ENCODE measurements at regions not wholly inside any gene's neighbourhood (a gene's known extent, or its start where the extent isn't known, plus 50 kb on each side); places are given as distances from the start of the nearest gene placed in this dataset.

- no peak overlapping the region for H3K27ac ChIP-seq (ENCODE audit: low read depth, low read length)
- DNase-seq (ENCODE audit: insufficient read length, low spot score, missing footprints), result no peak
- no peaks in the 10 kb centered on the region for H4K20me1 ChIP-seq (ENCODE audit: insufficient read depth, low read length)
- H2AFZ ChIP-seq (ENCODE audit: low read length), result no peak overlapping the region
- H3K4me2 ChIP-seq (ENCODE audit: insufficient read depth, low read length), result no peak overlapping the region
- no peaks in the 10 kb centered on the region for H3K9me3 ChIP-seq (ENCODE audit: low read depth, low read length)
- no peaks in the 10 kb centered on the region for H3K4me1 ChIP-seq (ENCODE audit: insufficient read depth, low read length)
- H3K27me3 ChIP-seq (ENCODE audit: insufficient read depth, low read length), result no peaks in the 10 kb centered on the region
- no peaks in the 10 kb centered on the region for H3K36me3 ChIP-seq (ENCODE audit: insufficient read depth, low read length)
- TF ChIP-seq CTCF (IDR thresholded peaks at IDR 0.05; ENCODE audit: extremely low read depth, low read depth, low read length), result no peak
- no peak overlapping the region for H3K4me3 ChIP-seq (ENCODE audit: insufficient read depth, low read length)
- no peaks in the 10 kb centered on the region for H3K79me2 ChIP-seq (ENCODE audit: insufficient read depth, low read length)
Measured at GRCh38 chr4:91824773-91825172, 479.0 kb upstream of the GRID2 start.

- Histone ChIP-seq H3K9me3 (ENCODE audit: low read depth, low read length) (no peaks in the 10 kb centered on the region), H3K79me2 (ENCODE audit: insufficient read depth, low read length) (no peaks in the 10 kb centered on the region), H3K4me2 (ENCODE audit: insufficient read depth, low read length) (no peak overlapping the region), H4K20me1 (ENCODE audit: insufficient read depth, low read length) (no peaks in the 10 kb centered on the region), H2AFZ (ENCODE audit: low read length) (no peak overlapping the region), H3K4me3 (ENCODE audit: insufficient read depth, low read length) (no peak overlapping the region), H3K4me1 (ENCODE audit: insufficient read depth, low read length) (no peaks in the 10 kb centered on the region), H3K27ac (ENCODE audit: low read depth, low read length) (no peak overlapping the region), H3K36me3 (ENCODE audit: insufficient read depth, low read length) (no peaks in the 10 kb centered on the region), H3K27me3 (ENCODE audit: insufficient read depth, low read length) (no peaks in the 10 kb centered on the region)
- TF ChIP-seq CTCF (IDR thresholded peaks at IDR 0.05; ENCODE audit: extremely low read depth, low read depth, low read length), result no peak
- DNase-seq (ENCODE audit: insufficient read length, low spot score, missing footprints), result no peak
Measured at GRCh38 chr4:91826186-91826585, 477.6 kb upstream of the GRID2 start.

DNA sequence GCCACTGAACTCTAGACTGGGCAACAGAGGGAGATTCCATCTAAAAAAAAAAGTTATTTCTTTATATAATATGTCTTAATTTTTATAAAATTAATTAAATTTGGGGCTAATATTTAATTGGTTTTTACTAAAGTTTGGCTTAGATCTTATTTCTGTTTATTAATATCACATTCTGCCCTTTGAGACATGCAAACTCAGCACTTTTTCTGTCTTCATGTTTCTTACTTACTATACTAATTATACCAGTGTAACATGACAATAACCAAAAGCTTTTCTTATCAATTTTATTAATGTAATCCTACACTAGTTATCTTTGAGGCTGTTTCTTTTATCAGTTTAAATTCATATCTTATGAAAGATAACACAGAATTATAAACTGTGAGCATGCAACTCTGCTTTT is 475.9 kb upstream of the GRID2 start:
- Histone ChIP-seq H3K4me2 (ENCODE audit: insufficient read depth, low read length) (no peak overlapping the region), H3K4me3 (ENCODE audit: insufficient read depth, low read length) (no peak overlapping the region), H3K79me2 (ENCODE audit: insufficient read depth, low read length) (no peaks in the 10 kb centered on the region)

DNA sequence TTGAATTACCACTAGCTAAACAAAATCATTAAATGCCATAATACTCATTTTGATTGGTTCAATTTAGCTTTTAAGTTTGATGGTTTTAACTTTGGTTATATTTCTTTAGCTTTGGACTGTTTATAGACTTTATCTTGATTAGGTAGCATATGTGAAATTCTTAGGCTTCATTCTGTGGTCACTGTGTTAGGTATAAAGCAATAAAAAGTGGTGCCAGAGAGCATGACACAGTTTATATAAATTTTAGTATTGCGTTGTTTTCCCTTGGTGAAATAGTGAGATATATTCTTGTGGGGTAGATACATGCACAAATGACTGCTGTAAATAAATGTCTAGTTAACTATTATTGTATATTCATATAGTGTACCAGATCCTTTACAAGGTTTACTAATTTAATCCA is 474.2 kb upstream of the GRID2 start:
- TF ChIP-seq CTCF (IDR thresholded peaks at IDR 0.05; ENCODE audit: extremely low read depth, low read depth, low read length), result no peak
- Histone ChIP-seq H4K20me1 (ENCODE audit: insufficient read depth, low read length) (no peaks in the 10 kb centered on the region), H3K27me3 (ENCODE audit: insufficient read depth, low read length) (no peaks in the 10 kb centered on the region), H3K79me2 (ENCODE audit: insufficient read depth, low read length) (no peaks in the 10 kb centered on the region), H3K36me3 (ENCODE audit: insufficient read depth, low read length) (no peaks in the 10 kb centered on the region), H3K27ac (ENCODE audit: low read depth, low read length) (no peak overlapping the region), H3K4me3 (ENCODE audit: insufficient read depth, low read length) (no peak overlapping the region), H3K4me1 (ENCODE audit: insufficient read depth, low read length) (no peaks in the 10 kb centered on the region), H3K9me3 (ENCODE audit: low read depth, low read length) (peaks cover 3% of the 10 kb centered on the region), H3K4me2 (ENCODE audit: insufficient read depth, low read length) (no peak overlapping the region), H2AFZ (ENCODE audit: low read length) (no peak overlapping the region)
- no peak for DNase-seq (ENCODE audit: insufficient read length, low spot score, missing footprints)

More for the DNA sequence above, 475.9 kb upstream of the GRID2 start:
- Histone ChIP-seq H3K9me3 (ENCODE audit: low read depth, low read length) (no peaks in the 10 kb centered on the region), H3K27me3 (ENCODE audit: insufficient read depth, low read length) (no peaks in the 10 kb centered on the region), H3K27ac (ENCODE audit: low read depth, low read length) (no peak overlapping the region), H3K4me1 (ENCODE audit: insufficient read depth, low read length) (no peaks in the 10 kb centered on the region), H3K36me3 (ENCODE audit: insufficient read depth, low read length) (no peaks in the 10 kb centered on the region), H4K20me1 (ENCODE audit: insufficient read depth, low read length) (no peaks in the 10 kb centered on the region), H2AFZ (ENCODE audit: low read length) (no peak overlapping the region)
- DNase-seq (ENCODE audit: insufficient read length, low spot score, missing footprints), result no peak
- no peak for TF ChIP-seq CTCF (IDR thresholded peaks at IDR 0.05; ENCODE audit: extremely low read depth, low read depth, low read length)

Measured in osteoblast (primary cell).